SH-SY5Y (cell line): ENCODE measurements at regions not wholly inside any gene's neighbourhood (a gene's known extent, or its start where the extent isn't known, plus 50 kb on each side); places are given as distances from the start of the nearest gene placed in this dataset.

Experiments
- GATA2 ChIP-seq: IDR thresholded peaks from 2 replicates; pipeline ENCODE4 v1.6.1; 2011; ENCODE audit warnings: mild to moderate bottlenecking, low read depth, low read length
- GATA3 ChIP-seq: IDR thresholded peaks from 2 replicates; pipeline ENCODE4 v1.6.1; 2011; ENCODE audit warnings: low read depth, mild to moderate bottlenecking, low read length, moderate library complexity

GRCh38 chr14:96688629-96689028 is 108.6 kb upstream of the VRK1 start:
- TF ChIP-seq GATA2, result no peak
- TF ChIP-seq GATA3, result no peak

- TF ChIP-seq GATA3, result no peak
- TF ChIP-seq GATA2, result no peak
These were observed 106.3 kb upstream of the VRK1 start for GRCh38 chr14:96690713-96691383.

- TF ChIP-seq GATA3, result no peak
- TF ChIP-seq GATA2, result no peak
These were observed 103.8 kb upstream of the VRK1 start for GRCh38 chr14:96693252-96693820.

GRCh38 chr14:96693987-96694386 is 103.2 kb upstream of the VRK1 start:
- no peak for TF ChIP-seq GATA3
- no peak for TF ChIP-seq GATA2

GRCh38 chr14:96698960-96699539 is 98.1 kb upstream of the VRK1 start:
- TF ChIP-seq GATA3, result no peak
- TF ChIP-seq GATA2, result no peak

GRCh38 chr14:96699666-96700065 is 97.5 kb upstream of the VRK1 start:
- TF ChIP-seq GATA2 (no peak), GATA3 (no peak)

GRCh38 chr14:96702831-96703230 is 94.4 kb upstream of the VRK1 start:
- TF ChIP-seq GATA2, result no peak
- no peak for TF ChIP-seq GATA3

GRCh38 chr14:96705422-96706092 is 91.6 kb upstream of the VRK1 start:
- TF ChIP-seq GATA3, result no peak
- TF ChIP-seq GATA2, result no peak

GRCh38 chr14:96706893-96707292 is 90.3 kb upstream of the VRK1 start:
- TF ChIP-seq GATA2, result no peak
- TF ChIP-seq GATA3, result no peak

- no peak for TF ChIP-seq GATA2
These were observed 87.0 kb upstream of the VRK1 start for GRCh38 chr14:96710060-96710666.

GRCh38 chr14:96711559-96712267 is 85.5 kb upstream of the VRK1 start:
- TF ChIP-seq GATA2, result no peak
- TF ChIP-seq GATA3, result no peak

GRCh38 chr14:96713426-96713825 is 83.8 kb upstream of the VRK1 start:
- no peak for TF ChIP-seq GATA2

GRCh38 chr14:96717116-96717515 is 80.1 kb upstream of the VRK1 start:
- TF ChIP-seq GATA2, result no peak
- no peak for TF ChIP-seq GATA3

- TF ChIP-seq GATA3 (no peak), GATA2 (no peak)
These were observed 78.8 kb upstream of the VRK1 start for GRCh38 chr14:96718407-96718806.

GRCh38 chr14:96722736-96723135 is 74.4 kb upstream of the VRK1 start:
- TF ChIP-seq GATA3, result no peak
- no peak for TF ChIP-seq GATA2
